ENCODE measurements at regions not wholly inside any gene's neighbourhood (a gene's known extent, or its start where the extent isn't known, plus 50 kb on each side); places are given as distances from the start of the nearest gene placed in this dataset.

- no peak for TF ChIP-seq REST (IDR thresholded peaks at IDR 0.05; ENCODE audit: insufficient read depth in 1 of 2, low read depth in 2 of 2, low read length in 2 of 2)
- TF ChIP-seq TAF1 (IDR thresholded peaks at IDR 0.05; ENCODE audit: borderline replicate concordance, insufficient read depth, low read length), result no peak
- TF ChIP-seq POLR2AphosphoS5 (IDR thresholded peaks at IDR 0.05; ENCODE audit: low read depth, low read length), result no peak
- no peak for TF ChIP-seq SIN3A (IDR thresholded peaks at IDR 0.05; ENCODE audit: borderline replicate concordance, insufficient read depth, low read length)
- TF ChIP-seq FOXP2 (optimal IDR thresholded peaks at IDR 0.05; ENCODE audit: borderline replicate concordance, extremely low read depth, extremely low read length, insufficient read depth), result no peak
Observed at GRCh38 chr11:91912322-91912721, 312.3 kb upstream of the FAT3 start.

GRCh38 chr11:91906871-91907624 lies 317.6 kb upstream of the FAT3 start:
- no peak for TF ChIP-seq POLR2AphosphoS5 (IDR thresholded peaks at IDR 0.05; ENCODE audit: low read depth, low read length)
- no peak for TF ChIP-seq TAF1 (IDR thresholded peaks at IDR 0.05; ENCODE audit: borderline replicate concordance, insufficient read depth, low read length)
- TF ChIP-seq SIN3A (IDR thresholded peaks at IDR 0.05; ENCODE audit: borderline replicate concordance, insufficient read depth, low read length), result no peak

GRCh38 chr11:91904792-91905785 lies 319.5 kb upstream of the FAT3 start:
- TF ChIP-seq TAF1 (IDR thresholded peaks at IDR 0.05; ENCODE audit: borderline replicate concordance, insufficient read depth, low read length) (no peak), FOXP2 (optimal IDR thresholded peaks at IDR 0.05; ENCODE audit: borderline replicate concordance, extremely low read depth, extremely low read length, insufficient read depth) (no peak), POLR2AphosphoS5 (IDR thresholded peaks at IDR 0.05; ENCODE audit: low read depth, low read length) (no peak), SIN3A (IDR thresholded peaks at IDR 0.05; ENCODE audit: borderline replicate concordance, insufficient read depth, low read length) (no peak), REST (IDR thresholded peaks at IDR 0.05; ENCODE audit: insufficient read depth in 1 of 2, low read depth in 2 of 2, low read length in 2 of 2) (no peak)

DNA sequence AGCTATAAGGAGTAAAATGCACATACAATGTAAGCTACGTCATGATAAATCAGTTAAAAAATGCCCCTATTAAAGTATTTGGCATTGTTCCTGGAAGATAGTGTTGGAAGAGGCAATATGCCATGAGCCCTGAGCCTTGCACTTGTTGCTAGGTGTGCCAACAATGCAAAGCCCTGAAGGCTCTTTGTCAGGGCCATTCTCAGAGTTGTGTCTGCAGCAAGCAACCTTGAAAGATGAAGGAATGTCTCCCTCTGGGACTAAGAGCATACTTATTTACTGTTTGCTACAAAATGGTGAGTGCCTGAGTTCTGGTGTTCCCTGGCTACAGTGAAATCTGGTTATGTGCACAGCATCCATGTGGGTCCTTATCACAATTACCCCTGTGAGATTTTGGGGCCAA lies 322.3 kb upstream of the FAT3 start:
- TF ChIP-seq POLR2AphosphoS5 (IDR thresholded peaks at IDR 0.05; ENCODE audit: low read depth, low read length), result no peak
- TF ChIP-seq SIN3A (IDR thresholded peaks at IDR 0.05; ENCODE audit: borderline replicate concordance, insufficient read depth, low read length), result no peak
- no peak for TF ChIP-seq FOXP2 (optimal IDR thresholded peaks at IDR 0.05; ENCODE audit: borderline replicate concordance, extremely low read depth, extremely low read length, insufficient read depth)
- TF ChIP-seq TAF1 (IDR thresholded peaks at IDR 0.05; ENCODE audit: borderline replicate concordance, insufficient read depth, low read length), result no peak
- no peak for TF ChIP-seq REST (IDR thresholded peaks at IDR 0.05; ENCODE audit: insufficient read depth in 1 of 2, low read depth in 2 of 2, low read length in 2 of 2)

DNA sequence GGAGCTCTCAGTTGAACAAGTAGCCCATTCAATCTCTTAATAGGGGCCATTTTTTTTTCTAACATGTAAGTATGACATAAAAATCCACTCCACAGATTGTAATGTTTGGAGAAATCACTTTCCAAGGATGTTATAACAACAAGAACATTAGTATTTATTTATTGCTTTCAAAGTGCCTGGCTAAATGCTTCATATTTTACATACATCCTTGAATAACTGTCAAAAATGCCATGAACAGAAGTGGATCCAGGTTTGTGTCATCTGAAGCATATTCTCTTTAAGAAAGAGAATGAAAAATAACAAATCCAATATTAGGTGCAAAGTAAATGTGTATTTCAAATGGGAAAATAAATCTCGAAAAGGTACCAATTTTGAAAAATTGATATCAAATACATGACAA lies 344.0 kb upstream of the FAT3 start:
- no peak for TF ChIP-seq TAF1 (IDR thresholded peaks at IDR 0.05; ENCODE audit: borderline replicate concordance, insufficient read depth, low read length)

GRCh38 chr11:91876746-91877145 lies 347.9 kb upstream of the FAT3 start:
- TF ChIP-seq POLR2AphosphoS5 (IDR thresholded peaks at IDR 0.05; ENCODE audit: low read depth, low read length), result no peak
- TF ChIP-seq TAF1 (IDR thresholded peaks at IDR 0.05; ENCODE audit: borderline replicate concordance, insufficient read depth, low read length), result no peak
- no peak for TF ChIP-seq FOXP2 (optimal IDR thresholded peaks at IDR 0.05; ENCODE audit: borderline replicate concordance, extremely low read depth, extremely low read length, insufficient read depth)
- no peak for TF ChIP-seq REST (IDR thresholded peaks at IDR 0.05; ENCODE audit: insufficient read depth in 1 of 2, low read depth in 2 of 2, low read length in 2 of 2)
- TF ChIP-seq SIN3A (IDR thresholded peaks at IDR 0.05; ENCODE audit: borderline replicate concordance, insufficient read depth, low read length), result no peak
